Stimulated activated CD4-positive, alpha-beta T cell treated with anti-CD3 and anti-CD28 coated beads, TNF-alpha, amount 100 ng/mL, for 4 hours (primary cell): ENCODE measurements at regions not wholly inside any gene's neighbourhood (a gene's known extent, or its start where the extent isn't known, plus 50 kb on each side); places are given as distances from the start of the nearest gene placed in this dataset.

Experiments
- DNase-seq, 3 experiments: peaks; one replicate each; pipeline ENCODE4 v3.0.0-alpha.2; 2020; ENCODE audit warnings: low read depth in 3 of 3

- no peak for DNase-seq
Measured at GRCh38 chr3:188940573-188940932, 231.2 kb upstream of the TPRG1 start.

- no peak for DNase-seq
Measured at GRCh38 chr3:188941103-188941502, 230.7 kb upstream of the TPRG1 start.

GRCh38 chr3:188942191-188942590 is 229.6 kb upstream of the TPRG1 start:
- DNase-seq: no peak

- DNase-seq: no peak
Measured at GRCh38 chr3:188943591-188943990, 228.2 kb upstream of the TPRG1 start.

GRCh38 chr3:188944108-188944507 is 227.7 kb upstream of the TPRG1 start:
- DNase-seq: no peak

- no peak for DNase-seq
Measured at GRCh38 chr3:188946351-188947240, 225.2 kb upstream of the TPRG1 start.

- DNase-seq: peak in 1 of 3 experiments; percentile 6
Measured at GRCh38 chr3:188947401-188948280, 224.1 kb upstream of the TPRG1 start.

GRCh38 chr3:188948281-188948996 is 223.3 kb upstream of the TPRG1 start:
- DNase-seq: no peak

- DNase-seq: no peak
Measured at GRCh38 chr3:188948997-188949389, 222.8 kb upstream of the TPRG1 start.

- DNase-seq: no peak
Measured at GRCh38 chr3:188949456-188949855, 222.3 kb upstream of the TPRG1 start.

- no peak for DNase-seq
Measured at GRCh38 chr3:188949996-188950395, 221.8 kb upstream of the TPRG1 start.

GRCh38 chr3:188950832-188951489 is 220.8 kb upstream of the TPRG1 start:
- peak in 1 of 3 experiments; percentile 5 for DNase-seq

GRCh38 chr3:188951734-188952133 is 220.0 kb upstream of the TPRG1 start:
- DNase-seq: no peak

GRCh38 chr3:188954590-188955208 is 217.1 kb upstream of the TPRG1 start:
- DNase-seq: peak; percentile 57 to 66 (median 62)

- no peak for DNase-seq
Measured at GRCh38 chr3:188955919-188956318, 215.9 kb upstream of the TPRG1 start.

- no peak for DNase-seq
Measured at GRCh38 chr3:188956839-188957489, 214.8 kb upstream of the TPRG1 start.

- no peak for DNase-seq
Measured at GRCh38 chr3:188959013-188959412, 212.8 kb upstream of the TPRG1 start.

- DNase-seq: no peak
Measured at GRCh38 chr3:188962253-188963247, 209.2 kb upstream of the TPRG1 start.

- no peak for DNase-seq
Measured at GRCh38 chr3:188964957-188965356, 206.8 kb upstream of the TPRG1 start.
